ENCODE measurements at regions not wholly inside any gene's neighbourhood (a gene's known extent, or its start where the extent isn't known, plus 50 kb on each side); places are given as distances from the start of the nearest gene placed in this dataset.

DNA sequence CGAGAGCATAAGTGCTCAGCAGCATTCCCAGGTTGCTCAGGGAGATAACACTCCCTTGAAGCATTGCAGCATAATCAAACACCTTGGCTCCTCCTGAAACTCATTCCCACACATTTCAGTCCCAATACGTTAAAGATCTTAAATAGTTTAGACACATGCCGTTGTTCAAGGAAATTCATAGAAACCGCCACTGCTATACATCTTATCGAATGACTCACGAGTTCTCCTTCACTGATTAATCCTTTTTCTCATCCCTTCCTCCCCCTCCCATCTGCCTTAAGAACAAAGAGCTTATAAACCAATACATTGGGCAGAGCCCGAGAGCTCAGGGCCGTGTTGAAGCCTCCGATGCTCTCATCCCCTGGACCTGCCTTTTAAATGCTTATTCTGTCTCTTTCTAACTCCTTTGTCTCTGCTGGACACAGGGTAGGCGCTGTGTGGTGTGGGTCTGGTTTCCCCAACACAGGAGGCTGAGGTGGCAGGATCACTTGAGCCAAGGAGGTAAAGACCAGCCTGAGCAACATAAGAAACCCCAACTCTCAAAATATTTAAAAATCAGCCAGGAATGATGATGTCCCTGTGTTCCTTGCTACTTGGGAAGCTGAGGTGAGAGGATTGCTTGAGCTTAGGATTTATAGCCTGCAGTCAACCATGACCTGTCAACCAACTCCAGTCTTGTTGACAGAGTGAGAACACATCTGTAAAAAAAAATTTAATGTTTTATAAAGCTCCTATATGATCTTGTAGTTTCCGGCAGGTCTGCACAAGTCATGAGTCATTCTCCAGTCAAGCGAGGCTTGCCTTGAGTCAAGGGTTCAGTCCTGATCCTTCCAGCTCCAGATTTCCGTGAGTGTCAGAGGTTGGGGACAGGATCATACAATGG is 394.0 kb upstream of the HSFY2 start:
- no peak overlapping the region for H3K4me3 ChIP-seq (ENCODE audit: low read depth, low read length)
- ChIA-PET POLR2A (no interaction called here), CTCF (no interaction called here)
- no peaks in the 10 kb centered on the region for H3K36me3 ChIP-seq (ENCODE audit: control insufficient read depth, insufficient read depth, low read length)
- DNase-seq (ENCODE audit: low read depth): no peak
- no peaks in the 10 kb centered on the region for H3K27me3 ChIP-seq (ENCODE audit: control insufficient read depth, insufficient read depth, low read length)
- TF ChIP-seq, protein P1, sequence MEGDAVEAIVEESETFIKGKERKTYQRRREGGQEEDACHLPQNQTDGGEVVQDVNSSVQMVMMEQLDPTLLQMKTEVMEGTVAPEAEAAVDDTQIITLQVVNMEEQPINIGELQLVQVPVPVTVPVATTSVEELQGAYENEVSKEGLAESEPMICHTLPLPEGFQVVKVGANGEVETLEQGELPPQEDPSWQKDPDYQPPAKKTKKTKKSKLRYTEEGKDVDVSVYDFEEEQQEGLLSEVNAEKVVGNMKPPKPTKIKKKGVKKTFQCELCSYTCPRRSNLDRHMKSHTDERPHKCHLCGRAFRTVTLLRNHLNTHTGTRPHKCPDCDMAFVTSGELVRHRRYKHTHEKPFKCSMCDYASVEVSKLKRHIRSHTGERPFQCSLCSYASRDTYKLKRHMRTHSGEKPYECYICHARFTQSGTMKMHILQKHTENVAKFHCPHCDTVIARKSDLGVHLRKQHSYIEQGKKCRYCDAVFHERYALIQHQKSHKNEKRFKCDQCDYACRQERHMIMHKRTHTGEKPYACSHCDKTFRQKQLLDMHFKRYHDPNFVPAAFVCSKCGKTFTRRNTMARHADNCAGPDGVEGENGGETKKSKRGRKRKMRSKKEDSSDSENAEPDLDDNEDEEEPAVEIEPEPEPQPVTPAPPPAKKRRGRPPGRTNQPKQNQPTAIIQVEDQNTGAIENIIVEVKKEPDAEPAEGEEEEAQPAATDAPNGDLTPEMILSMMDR (IDR thresholded peaks at IDR 0.05; ENCODE audit: insufficient read depth, low read depth, low read length): no peak

DNA sequence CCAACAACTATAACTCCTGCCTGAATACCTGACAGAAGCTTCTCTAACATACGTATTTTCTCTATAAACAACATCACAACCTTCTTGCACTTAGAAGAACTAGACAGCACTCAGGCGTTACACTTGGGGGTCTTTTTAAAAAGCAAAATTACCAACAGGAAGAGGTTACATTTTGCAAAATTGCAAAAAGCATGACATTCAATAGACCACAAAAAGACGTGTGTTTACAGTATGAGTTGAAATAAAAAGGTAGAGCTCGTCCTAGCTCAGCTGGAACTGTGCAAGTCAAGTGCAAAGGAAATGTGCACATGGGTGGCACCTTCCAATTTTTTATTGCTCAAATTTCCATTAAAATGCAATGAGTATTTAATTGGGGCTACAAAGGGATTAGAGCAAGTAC is 375.2 kb upstream of the HSFY2 start:
- DNase-seq (ENCODE audit: low read depth): no peak
- no peaks in the 10 kb centered on the region for H3K36me3 ChIP-seq (ENCODE audit: control insufficient read depth, insufficient read depth, low read length)
- ChIA-PET CTCF (no interaction called here), POLR2A (no interaction called here)
- no peak overlapping the region for H3K4me3 ChIP-seq (ENCODE audit: low read depth, low read length)
- H3K27me3 ChIP-seq (ENCODE audit: control insufficient read depth, insufficient read depth, low read length): no peaks in the 10 kb centered on the region
- TF ChIP-seq, protein P1 (IDR thresholded peaks at IDR 0.05; ENCODE audit: insufficient read depth, low read depth, low read length): no peak

DNA sequence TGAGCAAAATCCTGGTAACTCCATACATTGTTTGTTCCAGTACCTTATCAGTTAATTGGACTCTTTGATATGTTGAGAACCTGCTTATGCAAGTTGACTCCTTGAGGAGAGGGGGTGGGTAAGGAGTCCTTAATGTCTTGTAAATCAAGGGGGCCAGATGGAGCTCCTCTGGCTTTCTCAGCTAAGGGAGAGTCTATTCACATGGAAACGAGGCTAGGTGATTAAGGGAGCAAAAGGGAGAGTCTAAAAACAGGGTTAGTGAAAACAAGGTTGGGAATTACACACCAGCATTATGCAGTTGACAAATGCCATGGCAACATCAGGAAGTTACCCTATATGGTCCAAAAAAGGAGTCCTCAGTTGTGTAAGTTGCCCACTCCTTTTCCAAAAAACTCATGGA is 372.8 kb upstream of the HSFY2 start:
- no peaks in the 10 kb centered on the region for H3K36me3 ChIP-seq (ENCODE audit: control insufficient read depth, insufficient read depth, low read length)
- H3K4me3 ChIP-seq (ENCODE audit: low read depth, low read length): no peak overlapping the region
- TF ChIP-seq, protein P1 (IDR thresholded peaks at IDR 0.05; ENCODE audit: insufficient read depth, low read depth, low read length): no peak
- POLR2A ChIA-PET: no interaction called here
- no peaks in the 10 kb centered on the region for H3K27me3 ChIP-seq (ENCODE audit: control insufficient read depth, insufficient read depth, low read length)
- no peak for DNase-seq (ENCODE audit: low read depth)
- CTCF ChIA-PET: no interaction called here

DNA sequence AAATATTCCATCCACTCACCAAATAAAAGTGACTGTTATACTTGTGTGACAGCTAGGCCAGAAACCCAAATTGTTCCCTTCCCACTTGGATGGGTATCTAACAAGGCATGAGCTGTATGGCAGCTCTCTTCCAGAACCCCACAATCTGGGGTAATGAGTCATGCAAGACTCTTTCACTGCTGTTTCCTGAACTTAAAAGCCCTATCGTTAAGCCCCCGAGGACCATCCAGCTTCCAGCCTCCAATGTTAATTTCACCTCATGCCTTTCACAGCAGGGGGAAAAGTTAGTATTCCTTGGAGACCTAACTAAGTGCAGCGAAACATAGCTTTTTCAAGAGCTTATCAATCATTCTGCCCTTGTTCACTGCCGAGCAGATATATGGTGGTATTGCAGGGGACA is 368.6 kb upstream of the HSFY2 start:
- no peaks in the 10 kb centered on the region for H3K27me3 ChIP-seq (ENCODE audit: control insufficient read depth, insufficient read depth, low read length)
- TF ChIP-seq, protein P1 (IDR thresholded peaks at IDR 0.05; ENCODE audit: insufficient read depth, low read depth, low read length): no peak
- H3K4me3 ChIP-seq (ENCODE audit: low read depth, low read length): no peak overlapping the region
- no peaks in the 10 kb centered on the region for H3K36me3 ChIP-seq (ENCODE audit: control insufficient read depth, insufficient read depth, low read length)
- POLR2A ChIA-PET: no interaction called here
- DNase-seq (ENCODE audit: low read depth): no peak
- CTCF ChIA-PET: no interaction called here

DNA sequence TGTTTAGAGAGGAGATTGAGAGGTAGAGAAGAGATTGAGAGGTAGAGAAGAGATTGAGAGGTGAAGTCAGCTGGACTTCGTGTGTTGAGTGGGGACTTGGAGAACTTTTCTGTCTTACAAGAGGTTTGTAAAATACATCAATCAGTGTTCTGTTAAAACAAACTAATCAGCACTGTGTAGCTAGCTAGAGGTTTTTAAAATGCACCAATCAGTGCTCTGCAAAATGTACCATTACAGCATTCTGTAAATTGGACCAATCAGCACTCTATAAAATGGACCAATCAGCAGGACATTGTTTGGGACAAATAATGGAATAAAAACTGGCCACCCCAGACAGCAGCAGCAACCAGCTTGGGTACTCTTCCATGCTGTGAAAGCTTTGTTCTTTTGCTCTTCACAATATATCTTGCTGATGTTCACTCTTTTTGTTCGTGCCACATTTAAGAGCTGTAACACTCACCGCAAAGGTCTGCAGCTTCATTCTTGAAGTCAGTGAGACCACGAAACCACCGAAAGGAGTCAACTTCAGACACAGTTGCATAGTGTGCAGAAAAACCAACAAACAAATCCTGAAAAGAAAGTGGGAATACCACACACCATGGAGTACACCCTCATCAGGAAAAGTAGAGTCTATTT is 366.9 kb upstream of the HSFY2 start:
- ChIA-PET POLR2A (no interaction called here), CTCF (no interaction called here)
- DNase-seq (ENCODE audit: low read depth): no peak

More for the DNA sequence above, 366.9 kb upstream of the HSFY2 start:
- H3K36me3 ChIP-seq (ENCODE audit: control insufficient read depth, insufficient read depth, low read length): no peaks in the 10 kb centered on the region
- H3K4me3 ChIP-seq (ENCODE audit: low read depth, low read length): no peak overlapping the region
- H3K27me3 ChIP-seq (ENCODE audit: control insufficient read depth, insufficient read depth, low read length): no peaks in the 10 kb centered on the region
- TF ChIP-seq, protein P1 (IDR thresholded peaks at IDR 0.05; ENCODE audit: insufficient read depth, low read depth, low read length): no peak

Data from BJ (cell line).